Body of pancreas (tissue), 4 donors: ENCODE measurements at regions not wholly inside any gene's neighbourhood (a gene's known extent, or its start where the extent isn't known, plus 50 kb on each side); places are given as distances from the start of the nearest gene placed in this dataset.

Source experiments
- CTCF ChIP-seq, 7 experiments: fragments of 450-650 bp in 4 of 7; fragments of 200-600 bp in 3 of 7; sonication (generic) in 3 of 7; IDR thresholded peaks; one replicate each; pipeline ENCODE4 v1.5.1; 2016 to 2019; ENCODE audit warnings: antibody characterized with exemption in 7 of 7
- POLR2A ChIP-seq, 3 donors: fragments of 450-650 bp; IDR thresholded peaks; one replicate each; pipeline ENCODE4 v1.6.1; 2016; ENCODE audit warnings: antibody characterized with exemption in 3 of 3, mild to moderate bottlenecking in 2 of 3

DNA sequence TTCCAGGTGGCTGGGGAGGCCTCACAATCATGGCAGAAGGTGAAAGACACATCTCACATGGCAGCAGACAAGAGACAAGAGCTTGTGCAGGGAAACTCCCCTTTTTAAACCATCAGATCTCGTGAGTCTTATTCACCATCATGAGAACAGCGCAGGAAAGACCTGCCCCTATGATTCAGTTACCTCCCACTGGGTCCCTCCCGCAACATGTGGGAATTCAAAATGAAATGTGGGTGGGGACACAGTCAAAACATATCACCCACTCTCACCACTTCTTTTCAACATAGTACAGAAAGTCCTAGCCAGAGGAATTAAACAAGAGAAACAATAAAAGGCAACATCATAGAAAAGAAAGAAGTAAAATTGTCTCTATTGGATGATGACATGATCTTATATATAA, 223.4 kb upstream of the SLC24A2 start:
- TF ChIP-seq CTCF (IDR thresholded peaks at IDR 0.05) (no peak), POLR2A (IDR thresholded peaks at IDR 0.05) (no peak)
